GM21423 (cell line): ENCODE measurements at regions not wholly inside any gene's neighbourhood (a gene's known extent, or its start where the extent isn't known, plus 50 kb on each side); places are given as distances from the start of the nearest gene placed in this dataset.

ENCODE experiments used
- ATAC-seq: cut with Tn5 transposase; IDR thresholded peaks from one replicate; pipeline ENCODE4 v1.9.1; 2021; ENCODE audit warnings: mild to moderate bottlenecking, moderate library complexity; ENCODE audit not compliant: unreplicated experiment

GRCh38 chr2:235165136-235165535 is 213.3 kb downstream of the SH3BP4 start:
- ATAC-seq = no peak

- ATAC-seq = no peak
Measured at GRCh38 chr2:235165631-235166030, 213.8 kb downstream of the SH3BP4 start.

- no peak for ATAC-seq
Measured at GRCh38 chr2:235168174-235168979, 216.6 kb downstream of the SH3BP4 start.

DNA sequence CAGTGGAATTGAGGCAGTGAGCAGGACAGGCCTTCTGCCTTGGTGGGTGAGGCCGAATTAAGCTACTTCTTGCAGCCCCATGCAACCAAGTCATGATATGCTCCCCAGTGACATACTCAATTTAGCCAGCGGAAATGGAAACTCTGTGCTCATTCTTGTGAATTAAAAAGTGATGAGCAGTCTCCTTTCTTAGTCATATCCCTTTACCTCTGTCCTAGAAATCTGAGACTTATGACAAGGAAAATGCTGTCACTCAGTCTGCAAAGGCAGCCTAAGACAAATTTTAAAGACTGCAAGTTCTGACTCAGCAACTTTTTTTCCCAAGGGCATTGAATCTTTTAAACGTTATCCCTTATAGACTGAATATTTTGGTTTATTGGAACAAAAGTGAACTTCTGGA is 218.2 kb downstream of the SH3BP4 start:
- no peak for ATAC-seq

DNA sequence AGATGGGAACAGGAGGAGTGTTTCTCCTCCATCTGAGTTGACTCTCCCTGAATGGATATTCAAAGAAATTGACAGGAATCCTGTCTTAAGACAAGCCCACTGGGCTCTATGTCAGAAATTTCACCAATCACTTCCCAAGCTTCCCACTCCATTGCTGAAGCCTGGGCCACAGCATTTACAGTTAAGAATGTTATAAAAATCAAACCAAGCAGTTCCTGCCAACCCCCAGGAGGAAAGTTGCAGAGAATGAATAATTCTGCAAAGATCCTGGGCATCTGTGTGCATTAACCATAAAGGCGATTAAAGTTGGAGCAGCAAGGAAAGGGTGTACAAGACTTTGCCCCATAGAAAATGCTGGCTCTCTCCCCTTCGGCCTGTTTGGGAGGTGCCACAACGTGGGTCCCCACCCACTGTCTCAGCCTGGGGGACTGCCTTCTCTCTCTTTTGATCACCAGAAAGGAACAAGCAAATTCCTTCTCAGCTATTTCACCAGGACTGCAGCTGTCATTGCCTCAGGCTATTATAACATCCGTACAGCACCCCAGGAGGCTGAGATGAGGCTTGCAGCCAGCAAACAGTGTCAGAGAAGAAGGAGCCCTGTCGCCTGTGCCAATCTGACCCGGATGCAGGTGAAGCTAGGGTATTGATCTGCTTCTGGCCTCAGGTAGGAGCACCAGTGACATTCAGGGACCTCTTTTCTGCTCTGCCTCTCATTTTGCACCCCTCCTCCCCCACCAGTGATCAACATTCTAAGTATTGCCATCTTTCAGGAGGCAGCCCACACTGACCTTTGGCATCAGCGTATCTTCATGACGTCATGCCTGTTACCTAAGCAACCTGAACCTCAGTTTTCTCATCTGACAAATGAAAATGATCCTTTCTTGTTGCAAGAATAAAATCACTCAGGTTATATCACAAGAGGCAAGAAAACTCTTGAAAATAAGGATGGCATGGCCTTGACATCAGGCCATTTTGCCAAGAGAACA is 219.0 kb downstream of the SH3BP4 start:
- ATAC-seq = no peak

DNA sequence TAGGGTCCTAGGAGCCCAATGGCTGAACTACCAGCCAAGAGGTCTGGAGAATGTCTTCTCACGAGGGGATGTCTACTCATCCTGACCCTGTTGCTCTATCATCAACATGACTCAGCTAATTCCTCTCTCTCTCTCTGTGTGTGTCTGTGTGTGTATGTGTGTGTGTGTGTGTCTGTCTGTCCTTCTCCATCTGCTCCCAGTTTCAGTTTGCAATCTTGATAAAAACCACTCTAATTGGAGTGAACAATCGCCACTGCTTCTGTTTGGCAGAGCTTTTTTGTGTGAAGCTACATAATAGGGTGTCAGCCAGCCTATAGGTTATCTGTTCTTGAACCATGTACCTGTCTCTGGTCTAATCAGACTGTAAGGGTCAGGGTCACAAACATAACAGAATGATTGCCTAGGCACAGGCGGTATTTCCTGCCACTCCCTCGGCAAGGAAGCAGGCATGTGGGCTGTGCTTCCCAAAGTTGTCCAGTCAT is 219.8 kb downstream of the SH3BP4 start:
- ATAC-seq = no peak

GRCh38 chr2:235180642-235181041 is 228.8 kb downstream of the SH3BP4 start:
- no peak for ATAC-seq

DNA sequence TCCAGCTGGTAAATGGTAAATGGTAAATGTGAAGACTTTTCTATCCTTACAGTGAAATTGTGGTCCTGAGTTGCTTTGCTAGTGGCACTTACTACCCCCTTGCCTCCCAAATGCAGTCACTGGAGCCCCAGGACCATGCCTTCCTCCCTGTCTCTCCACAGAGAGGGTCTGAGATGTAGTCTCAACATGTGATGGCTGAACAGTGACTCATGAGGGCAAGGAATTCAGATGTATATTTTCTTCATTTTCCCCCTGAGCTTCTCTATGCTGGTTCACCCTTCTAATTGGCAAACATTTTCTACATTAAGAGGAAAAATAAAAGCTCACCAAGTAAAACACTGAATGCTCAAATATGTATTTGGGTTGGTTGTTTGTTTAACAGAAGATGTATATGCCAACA is 232.0 kb downstream of the SH3BP4 start:
- ATAC-seq = no peak

GRCh38 chr2:235187806-235188205 is 236.0 kb downstream of the SH3BP4 start:
- no peak for ATAC-seq

- no peak for ATAC-seq
Measured at GRCh38 chr2:235191486-235191885, 239.7 kb downstream of the SH3BP4 start.

GRCh38 chr2:235191978-235192377 is 240.2 kb downstream of the SH3BP4 start:
- no peak for ATAC-seq

DNA sequence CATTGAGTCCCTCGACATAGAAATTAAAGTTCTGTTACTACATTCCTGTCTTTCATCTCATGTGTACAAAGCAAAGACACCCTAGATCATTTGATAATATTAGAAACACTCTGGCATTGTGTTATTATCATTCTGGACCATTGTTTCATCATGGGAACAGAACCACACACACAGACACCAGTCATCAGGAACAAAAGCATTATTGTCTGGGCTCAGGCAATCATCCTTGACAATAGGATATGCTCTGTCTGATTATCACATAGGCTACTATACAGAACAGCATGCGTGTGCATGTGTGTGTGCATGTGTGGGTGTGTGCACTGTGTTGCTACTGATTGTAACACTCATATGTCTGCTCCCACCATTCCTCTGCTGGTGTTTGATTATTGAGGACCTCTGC is 242.5 kb downstream of the SH3BP4 start:
- no peak for ATAC-seq

- ATAC-seq = no peak
Measured at GRCh38 chr2:235194836-235195235, 243.0 kb downstream of the SH3BP4 start.

DNA sequence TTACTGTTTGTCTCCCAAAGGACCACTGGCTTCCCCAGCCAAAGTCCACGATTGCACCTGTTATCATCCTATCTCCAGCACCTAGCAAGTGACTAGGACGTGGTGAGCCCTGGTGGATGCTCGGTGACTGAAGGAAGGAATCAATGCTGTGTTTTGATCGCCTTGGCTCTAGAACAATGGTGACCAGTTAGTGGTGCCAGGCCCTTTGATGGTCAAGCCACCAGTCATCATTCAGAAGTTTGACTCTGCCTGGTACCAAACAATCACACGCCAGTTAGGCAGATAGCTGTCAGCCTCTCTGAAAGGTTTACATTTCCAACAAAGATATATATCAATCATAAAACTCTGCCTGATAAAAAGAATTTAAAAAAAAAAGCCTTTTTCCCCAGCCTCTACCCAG is 244.1 kb downstream of the SH3BP4 start:
- ATAC-seq = no peak

- no peak for ATAC-seq
Measured at GRCh38 chr2:235199128-235199527, 247.3 kb downstream of the SH3BP4 start.

DNA sequence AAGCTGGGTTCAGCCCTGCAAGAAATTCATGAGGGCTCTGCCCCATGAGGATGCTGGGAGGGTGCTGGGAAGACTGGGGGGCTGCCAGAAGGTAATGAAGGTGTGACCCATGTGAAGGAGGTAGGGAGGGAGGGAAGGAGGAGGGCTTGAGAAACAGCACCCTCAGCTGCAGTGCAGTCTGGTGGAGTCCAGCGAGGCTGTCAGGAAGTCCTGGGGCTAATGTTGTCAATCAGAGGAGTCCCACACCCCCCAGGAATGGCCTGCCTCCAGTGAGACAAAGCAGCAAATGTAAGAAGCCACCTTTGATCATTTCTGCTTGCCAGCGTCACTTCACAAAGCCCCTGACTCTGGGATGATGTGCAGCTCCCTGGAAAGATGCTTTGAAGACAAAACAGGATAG is 248.4 kb downstream of the SH3BP4 start:
- no peak for ATAC-seq

DNA sequence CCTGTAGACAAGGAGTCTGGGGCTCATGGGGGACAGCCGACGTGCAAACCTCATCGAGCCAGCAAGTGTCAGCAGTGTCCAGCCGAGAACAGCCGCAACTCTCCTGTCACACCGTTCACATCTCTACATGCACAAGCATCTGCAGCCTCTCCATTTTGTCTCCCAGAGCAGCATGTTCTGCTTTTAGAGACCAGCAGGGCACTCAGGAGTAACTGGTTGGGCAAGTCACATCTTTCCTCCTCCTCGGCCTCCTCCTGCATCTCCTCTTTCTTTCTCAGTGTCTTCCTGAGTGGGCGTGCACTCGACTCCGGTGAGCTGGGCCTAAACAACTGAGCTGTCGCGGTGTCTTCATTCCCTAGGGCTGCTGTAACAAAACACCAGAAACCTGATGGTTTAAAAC is 249.9 kb downstream of the SH3BP4 start:
- ATAC-seq = no peak

GRCh38 chr2:235204948-235205347 is 253.1 kb downstream of the SH3BP4 start:
- ATAC-seq = no peak

DNA sequence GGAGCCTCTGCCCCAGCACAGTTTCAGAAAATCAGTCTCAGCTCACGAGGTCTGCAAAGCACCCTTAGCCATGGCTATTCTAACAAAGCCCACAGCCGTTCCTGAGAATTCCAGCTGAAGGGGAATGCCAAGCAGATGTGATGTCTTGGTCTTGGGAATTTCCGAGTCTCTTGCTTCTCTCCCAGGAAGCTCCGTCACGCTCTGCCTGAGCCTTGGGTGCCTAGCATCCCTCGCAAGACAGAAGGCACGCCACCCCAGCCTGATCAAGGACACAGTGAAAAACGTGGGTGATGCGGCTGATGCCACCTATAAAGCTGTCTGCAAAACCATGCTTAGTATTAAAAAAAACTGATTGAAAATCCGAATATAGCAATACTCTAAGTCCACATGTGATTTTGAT is 254.6 kb downstream of the SH3BP4 start:
- ATAC-seq = no peak

DNA sequence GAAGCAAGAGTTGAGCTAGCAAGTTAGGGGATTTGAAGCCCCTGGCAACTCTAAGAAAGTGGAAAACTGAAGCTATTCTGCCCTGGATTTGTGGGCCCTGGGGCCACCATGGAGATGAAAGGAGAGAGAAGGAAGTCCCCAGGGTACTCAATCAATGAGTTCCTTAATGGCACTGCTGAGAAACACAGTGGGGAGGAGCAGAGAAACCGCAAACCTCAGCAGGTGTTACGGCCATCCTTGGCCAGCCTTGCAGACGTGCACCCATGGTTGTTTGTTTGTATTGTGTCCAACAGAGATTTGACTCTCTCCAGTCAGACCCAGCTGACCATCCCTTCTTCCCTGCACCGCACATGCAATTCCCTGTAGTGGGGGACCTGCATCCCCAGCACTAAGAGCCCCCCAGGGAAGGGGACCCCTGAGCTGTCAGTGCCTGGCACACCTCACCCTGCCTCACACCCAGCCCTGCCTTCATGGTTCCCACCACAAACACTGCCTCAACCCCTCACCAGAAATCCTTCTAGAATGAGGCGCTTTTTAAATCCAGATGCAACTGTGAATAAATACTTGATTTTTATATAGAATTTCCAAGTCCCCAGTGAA is 255.3 kb downstream of the SH3BP4 start:
- peak; percentile 85 for ATAC-seq

- ATAC-seq = no peak
Measured at GRCh38 chr2:235211056-235211455, 259.2 kb downstream of the SH3BP4 start.
